ENCODE measurements at regions not wholly inside any gene's neighbourhood (a gene's known extent, or its start where the extent isn't known, plus 50 kb on each side); places are given as distances from the start of the nearest gene placed in this dataset.

DNA sequence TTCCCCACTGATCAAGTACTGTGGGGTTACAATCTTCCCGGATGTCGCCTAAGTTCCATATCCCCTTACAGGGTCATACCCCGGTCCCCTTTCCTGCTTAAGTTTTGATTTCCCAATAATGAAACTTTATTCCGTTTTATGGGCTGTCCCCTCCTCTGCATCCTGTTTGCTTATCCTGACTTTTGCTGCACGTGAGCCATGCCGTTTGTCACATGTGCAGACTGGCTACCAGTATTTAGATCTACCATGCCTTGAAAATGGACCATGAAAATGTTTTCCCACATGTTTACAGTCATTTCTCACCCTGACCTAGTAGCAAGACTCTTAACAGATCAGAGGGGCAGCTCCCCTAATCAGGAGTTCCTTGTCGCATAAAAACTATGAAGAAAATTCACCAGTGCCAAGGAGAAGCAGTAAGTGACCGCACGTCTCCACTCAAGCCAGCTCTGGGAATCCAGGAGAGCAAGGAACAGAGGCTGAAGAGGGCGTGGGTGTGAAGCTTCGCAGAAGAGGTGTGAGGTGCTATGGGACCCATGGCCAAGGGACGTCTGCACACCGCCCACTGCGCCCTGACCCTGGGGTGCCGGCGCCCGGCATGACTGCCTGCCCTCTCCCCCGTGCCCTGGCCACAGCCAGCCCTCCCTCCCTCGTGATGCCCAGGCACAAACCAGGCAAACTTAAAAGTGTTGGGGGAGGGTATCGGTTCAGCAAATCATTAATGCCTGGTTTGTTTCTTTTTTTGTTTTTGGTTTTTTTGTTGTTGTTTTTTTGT lies 440.8 kb upstream of the SALL3 start:
- DNase-seq, result no peak
- ATAC-seq, result no peak

DNA sequence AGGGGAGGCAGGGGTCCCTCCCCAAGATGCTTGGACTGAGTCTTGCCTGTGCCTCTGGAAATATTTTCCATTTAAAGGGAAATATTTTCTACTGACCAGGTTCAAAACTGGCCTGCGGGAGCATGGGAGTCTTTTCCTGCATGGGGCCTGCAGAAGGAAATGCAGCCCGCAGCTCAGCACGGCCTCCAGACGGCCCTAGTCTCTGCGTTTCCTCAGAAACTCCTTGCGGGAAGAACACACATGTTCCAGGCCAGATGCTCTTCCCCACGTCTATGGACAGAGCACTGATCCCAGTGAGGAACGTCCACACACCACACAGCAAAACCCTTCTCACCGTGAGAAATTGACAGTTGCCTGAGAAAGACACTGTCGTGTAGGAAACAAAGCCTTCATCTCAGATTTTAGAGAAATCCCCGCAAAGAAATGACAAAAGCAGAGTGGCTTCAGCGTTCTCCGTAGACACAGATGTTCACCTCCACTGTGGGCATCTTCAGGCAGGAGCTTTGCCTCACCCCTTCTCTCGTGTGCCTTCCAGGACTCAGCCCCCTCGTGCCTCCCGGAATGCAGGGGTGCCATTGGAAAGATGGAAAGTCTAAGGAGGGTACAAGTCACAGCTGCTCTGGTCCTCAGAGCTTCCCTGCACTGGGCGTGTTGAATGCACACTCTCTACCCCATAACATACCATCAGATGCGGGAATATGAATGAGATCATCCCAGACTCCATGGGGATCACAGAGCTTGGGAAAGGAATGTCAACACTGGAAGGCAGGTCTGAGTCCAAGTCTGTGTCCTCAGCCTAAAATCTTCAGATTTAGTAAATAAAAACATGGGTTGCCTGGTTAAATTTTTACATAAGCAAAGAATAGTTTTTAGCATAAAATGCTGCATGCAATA lies 438.7 kb upstream of the SALL3 start:
- DNase-seq, result no peak
- ATAC-seq, result no peak

DNA sequence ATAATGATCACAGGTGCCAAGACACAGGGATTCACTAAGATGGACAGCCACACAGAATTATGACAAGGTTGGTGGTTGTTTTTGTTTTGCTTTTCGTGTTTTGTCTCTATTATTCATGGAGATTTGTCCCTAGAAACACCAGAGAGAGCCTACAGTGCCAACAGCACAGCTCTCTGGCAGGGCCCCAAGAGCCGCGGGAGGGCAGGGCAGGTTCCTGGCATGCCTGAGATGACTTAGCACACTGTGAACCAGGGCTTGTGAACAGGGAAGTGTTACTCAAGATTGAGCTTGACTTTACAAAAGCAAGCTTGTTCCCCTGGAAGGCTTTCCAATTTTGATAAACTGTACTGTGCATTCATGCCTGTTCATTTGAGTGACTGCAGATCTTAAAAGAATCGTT lies 437.4 kb upstream of the SALL3 start:
- no peak for ATAC-seq
- DNase-seq, result no peak

DNA sequence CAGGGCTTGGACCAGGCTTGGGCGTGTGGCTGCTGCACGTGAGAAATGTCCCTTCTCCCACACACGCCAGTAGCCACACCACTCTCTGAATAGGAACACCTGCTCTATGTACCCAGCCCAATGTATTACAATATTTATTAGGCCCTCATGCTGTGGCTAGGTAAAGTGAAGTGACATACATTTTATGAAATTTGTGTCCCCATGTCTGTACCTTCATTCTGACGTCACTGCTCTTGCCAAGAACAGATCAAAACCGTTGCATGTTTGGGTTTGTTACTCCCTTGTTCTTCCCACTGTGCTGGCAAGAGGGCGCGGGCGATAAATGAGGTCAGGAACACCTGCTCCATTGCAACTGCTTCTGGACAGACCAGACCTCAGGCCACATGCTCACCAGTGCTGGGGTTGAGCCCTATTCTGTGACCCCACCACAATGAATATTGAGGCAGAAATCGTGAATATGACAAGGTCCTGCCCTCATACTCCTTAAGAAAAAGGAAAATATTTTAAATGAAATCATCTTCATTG lies 436.4 kb upstream of the SALL3 start:
- no peak for DNase-seq
- ATAC-seq, result no peak

DNA sequence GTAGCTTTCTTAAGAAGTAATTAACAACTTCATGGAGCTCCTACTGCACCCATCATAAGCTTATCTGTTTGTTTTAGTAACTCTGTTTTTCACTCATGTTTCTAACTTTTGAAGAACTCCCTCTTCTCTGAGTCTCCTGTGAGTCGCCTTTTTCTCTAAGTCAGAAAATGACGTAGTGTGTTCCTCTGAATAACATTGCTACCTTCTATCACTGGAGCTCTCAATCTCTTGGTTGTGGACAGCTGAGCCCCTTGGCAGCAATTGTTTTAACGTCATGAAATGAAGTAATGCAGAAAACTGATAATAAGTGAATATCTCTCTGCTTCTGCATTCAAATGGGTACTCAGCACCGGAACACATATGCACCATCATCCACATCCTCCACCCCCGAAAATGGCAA lies 433.3 kb upstream of the SALL3 start:
- no peak for DNase-seq
- ATAC-seq, result no peak

DNA sequence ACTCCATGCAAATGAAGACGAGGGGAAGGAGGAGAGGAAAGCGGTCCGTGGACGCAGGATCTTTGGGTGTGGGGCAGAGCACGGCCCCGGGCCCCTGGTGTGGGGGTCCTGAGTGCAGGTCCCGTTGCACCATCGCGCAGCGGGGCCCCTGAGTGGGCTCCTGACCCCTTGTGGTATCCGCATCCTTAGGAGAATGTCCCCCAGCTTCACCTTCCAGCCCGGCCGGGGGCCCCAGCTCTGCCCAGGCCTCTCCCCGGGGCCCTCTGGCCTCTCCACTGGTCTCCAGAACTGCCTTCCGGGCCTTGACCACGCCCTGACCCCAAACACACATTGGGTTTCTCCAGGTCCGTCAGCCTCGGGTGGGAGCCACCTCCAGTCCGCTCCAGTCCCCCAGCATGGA lies 431.8 kb upstream of the SALL3 start:
- no peak for ATAC-seq
- no peak for DNase-seq

DNA sequence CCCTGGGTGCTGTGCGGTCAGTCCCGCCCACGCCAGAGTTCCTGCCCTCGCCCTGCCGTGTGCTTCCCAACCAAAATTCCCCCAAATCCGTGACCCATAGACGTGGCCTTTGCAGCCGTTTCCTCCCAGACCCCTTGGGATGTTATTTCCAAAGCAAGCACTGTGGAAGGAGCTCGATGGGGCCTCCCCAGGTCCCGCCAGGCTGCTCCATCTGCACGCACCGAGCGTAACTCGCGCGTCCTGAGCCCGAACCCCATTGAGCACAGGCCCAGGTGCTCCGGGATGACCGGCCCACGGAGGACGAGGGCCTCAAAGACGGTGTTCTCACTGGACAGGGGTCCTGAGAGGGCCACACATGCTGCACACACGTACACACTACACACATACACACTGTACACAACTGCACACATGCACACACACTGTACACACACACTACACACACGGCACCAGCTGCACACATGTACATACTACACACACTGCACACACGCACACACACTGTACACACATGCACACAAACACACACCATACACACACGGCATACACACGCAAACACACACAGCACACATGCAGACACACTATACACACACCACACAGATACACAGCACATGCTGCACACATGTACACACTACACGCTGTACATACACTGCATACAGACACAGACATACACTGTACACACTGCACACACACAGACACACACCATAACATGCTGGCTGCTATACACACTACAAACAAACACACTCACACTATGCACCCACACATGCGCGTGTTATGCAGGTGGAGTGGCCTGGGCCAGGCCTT lies 431.2 kb upstream of the SALL3 start:
- DNase-seq, result no peak
- no peak for ATAC-seq

DNA sequence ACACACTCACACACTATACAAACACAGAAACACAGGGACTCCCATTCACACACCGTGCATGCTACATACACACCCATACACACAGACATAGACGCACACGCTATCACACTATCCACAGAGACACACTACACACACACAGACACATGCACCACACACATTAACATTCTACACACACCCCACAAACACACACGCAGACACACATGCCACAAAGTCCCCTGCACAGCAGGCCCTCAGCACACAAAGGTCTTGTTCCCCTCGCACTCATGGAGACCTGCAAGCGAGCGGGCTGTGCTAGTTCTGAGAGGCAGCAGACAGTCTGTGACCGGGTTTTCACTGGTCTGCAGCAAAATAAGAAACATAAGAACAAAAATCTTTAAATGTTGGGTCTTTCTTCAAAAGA lies 429.6 kb upstream of the SALL3 start:
- DNase-seq, result no peak
- ATAC-seq, result no peak

DNA sequence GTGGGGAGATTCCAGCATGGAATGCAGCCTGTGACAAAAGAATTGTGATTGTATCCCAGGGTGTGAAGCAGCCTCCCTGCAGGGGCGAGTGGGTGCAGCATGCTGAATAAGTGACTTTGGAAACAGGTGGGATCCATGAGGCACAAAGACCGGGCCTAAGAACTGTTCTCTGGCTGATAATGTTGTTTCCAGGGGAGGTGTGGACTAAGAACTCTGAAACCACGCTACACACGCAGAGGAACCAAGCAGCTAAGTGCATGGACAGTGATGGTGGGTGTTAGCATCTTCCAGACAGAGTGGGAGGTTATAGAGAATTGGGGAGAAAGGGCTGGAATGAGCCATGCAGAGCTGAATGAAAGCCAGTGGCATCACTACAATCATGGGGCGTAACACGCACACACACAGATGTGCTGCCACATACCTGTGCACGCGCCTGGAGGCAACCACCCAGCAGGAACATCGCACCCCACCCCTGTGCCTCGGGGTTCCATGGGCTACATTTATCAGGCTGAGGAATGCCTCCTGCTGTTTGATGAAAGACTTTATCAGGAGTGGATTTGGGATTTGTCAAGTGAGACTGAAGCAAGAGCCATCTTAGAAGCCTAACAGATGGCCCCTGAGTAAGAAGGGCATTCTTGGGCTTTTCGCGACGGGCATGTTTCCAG lies 424.5 kb upstream of the SALL3 start:
- DNase-seq (no peak), ATAC-seq (no peak)

DNA sequence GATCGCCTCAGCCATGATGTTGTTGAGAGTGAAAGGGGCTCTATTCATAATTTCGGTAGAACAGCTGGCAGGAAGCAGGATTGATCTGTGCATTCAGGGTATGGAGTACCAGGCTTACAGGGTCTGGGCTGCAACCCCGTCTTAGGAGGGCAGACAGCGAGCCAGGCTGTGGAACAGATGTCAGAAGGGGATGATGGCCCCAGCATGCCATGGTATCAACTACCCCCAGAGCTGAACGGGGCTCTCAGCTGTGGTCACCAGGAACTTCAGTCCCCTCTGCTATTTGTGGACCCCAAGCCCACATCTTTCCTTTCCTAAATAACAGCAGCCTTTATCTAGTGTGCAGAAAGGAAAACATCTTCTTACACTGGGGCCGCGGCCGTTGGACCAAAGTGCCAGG lies 422.2 kb upstream of the SALL3 start:
- no peak for DNase-seq
- no peak for ATAC-seq

DNA sequence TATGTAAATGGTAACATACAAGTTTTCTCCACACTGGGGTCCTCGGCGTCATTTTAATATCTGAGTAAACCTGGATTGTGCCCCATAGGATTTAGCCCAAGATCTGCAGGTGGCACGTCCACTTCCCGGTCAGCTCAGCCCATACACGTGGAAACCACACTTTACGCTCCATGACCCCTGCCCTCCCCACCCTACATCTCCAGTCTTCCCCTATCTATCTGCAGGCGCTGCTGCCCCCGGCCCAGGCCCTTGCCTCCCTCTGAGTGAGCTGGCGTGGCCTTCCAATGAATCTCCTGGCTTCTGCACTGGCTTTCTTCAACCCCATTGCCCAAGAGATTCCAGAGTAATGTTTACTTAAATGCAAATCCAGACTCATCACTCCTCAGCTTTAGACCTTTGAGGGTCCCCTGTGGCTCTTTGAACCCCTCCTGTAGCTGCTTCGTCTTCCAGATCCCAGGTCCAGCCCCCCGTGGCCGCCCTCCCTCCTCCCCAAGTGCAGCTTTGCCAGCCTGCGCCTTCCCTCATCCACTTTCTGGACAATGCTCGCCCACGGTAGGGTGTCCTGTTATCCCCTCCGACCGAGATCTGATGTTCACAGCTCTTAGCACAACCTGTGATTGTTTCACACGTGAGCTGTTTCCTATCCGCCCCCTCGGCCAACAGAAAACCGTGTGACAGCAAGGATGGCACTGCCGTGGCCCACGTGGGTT lies 421.4 kb upstream of the SALL3 start:
- ATAC-seq, result no peak
- no peak for DNase-seq

DNA sequence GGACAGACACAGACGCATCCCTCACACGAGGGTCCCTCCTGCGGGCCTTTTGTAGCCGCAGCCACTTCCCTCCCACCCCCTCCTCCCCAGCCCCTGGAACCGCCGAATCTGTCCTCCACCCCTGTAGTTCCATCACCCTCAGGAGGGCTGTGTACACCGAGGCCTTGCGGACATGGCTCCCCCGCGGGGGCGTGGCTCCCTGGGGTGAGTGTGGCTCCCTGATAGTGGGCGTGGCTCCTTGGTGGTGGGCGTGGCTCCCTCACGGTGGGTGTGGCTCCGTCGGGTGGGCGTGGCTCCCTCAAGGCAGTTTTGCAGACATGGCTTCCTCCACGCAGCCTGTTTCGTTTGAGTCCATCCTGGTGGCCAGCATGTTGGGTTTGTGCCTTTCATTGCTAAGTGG lies 420.7 kb upstream of the SALL3 start:
- DNase-seq (no peak), ATAC-seq (no peak)

DNA sequence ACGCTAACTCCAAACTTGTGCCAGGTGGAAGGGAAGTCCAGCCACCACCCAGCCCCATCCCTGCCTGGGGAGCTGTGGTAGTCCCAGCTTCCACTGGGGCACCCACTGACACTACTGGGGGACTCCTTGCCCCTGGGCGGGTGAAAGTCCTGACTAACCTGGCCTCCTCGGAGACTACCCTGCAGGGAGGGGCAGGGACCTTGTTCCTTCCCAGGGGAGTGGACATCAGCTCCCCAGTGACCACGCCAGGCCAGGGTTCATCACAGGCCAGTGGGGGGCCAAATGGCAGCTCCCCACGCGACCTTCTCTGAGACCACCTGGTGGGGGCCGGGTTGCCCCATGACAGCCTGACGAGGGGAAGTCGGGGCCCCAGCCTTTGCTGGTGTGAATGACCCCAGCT lies 420.0 kb upstream of the SALL3 start:
- DNase-seq, result no peak

DNA sequence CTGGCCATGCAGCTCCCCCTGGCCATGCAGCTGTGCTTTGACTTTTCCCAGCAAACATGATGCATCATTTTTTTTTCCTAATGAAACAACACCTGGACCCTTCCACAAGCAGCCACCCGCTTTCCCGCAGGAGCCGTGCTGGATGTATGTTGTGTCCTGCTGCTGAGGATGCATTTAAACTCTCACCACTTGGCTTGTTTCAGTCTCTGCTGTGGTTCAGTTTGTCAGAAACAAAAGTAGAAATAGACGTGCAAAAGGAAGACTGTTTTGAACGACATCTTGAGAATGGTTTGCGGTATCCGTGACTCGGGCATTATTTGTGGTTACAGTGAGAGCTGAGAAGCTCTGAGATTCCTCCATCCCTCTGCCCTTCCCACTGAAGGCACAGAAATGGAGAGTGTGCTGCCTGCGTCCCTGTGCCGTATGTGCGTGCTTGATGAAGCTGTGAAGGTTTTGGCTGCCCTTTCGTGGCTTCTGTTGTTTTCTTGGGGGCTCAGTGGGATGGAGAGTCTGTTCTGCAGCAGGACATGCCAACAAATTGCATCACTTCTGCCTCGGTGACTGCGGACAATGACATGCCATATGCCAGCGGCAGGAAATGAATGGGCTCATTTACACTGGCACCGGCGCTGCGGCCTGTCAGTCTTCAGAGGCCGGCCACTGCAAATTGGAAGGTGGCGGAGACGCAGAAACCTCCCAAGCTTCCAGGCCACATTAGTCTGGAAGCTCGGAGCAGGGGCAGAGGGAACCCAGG lies 417.7 kb upstream of the SALL3 start:
- no peak for DNase-seq
- no peak for ATAC-seq

More for the DNA sequence above, 420.0 kb upstream of the SALL3 start:
- no peak for ATAC-seq

DNA sequence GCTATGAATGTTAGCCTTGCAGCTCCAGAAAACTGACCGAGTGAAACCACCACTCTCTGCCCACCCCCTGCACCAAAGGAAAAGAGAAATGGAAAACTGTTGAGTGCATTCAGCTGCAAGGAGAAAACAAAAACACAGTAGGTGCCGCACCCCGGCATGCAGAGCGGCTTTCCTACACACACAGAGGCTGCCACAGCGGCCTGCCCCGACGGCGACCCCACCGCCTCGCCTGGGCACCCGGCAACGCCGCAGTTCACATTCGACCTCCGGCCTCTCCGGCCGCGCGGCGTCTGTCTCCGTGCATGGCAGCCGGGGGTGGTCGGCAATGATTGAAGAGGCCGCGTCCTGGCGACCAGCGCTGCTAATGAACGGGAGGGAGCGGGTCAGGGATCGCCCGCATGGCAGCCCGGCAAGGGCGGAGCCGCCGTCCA lies 417.1 kb upstream of the SALL3 start:
- no peak for DNase-seq
- no peak for ATAC-seq

DNA sequence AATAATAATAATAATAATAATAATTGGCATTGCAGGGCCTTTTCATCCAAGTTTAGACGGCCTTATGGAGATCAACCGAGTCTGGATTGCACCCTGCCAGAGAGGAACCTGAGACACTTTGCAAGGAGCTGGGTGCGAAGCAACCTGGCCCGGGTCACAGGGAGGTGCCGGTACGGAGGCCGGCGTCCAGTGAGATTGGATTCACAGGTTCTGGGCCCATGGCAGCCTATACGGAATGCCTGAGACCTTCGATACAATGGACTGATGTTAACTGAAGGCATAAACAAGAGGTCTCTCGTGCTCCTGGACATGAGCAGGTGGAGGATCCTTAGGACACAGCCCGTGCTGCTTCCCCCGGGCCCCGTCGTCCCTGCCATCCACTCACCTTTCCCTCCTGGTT lies 416.5 kb upstream of the SALL3 start:
- no peak for DNase-seq

DNA sequence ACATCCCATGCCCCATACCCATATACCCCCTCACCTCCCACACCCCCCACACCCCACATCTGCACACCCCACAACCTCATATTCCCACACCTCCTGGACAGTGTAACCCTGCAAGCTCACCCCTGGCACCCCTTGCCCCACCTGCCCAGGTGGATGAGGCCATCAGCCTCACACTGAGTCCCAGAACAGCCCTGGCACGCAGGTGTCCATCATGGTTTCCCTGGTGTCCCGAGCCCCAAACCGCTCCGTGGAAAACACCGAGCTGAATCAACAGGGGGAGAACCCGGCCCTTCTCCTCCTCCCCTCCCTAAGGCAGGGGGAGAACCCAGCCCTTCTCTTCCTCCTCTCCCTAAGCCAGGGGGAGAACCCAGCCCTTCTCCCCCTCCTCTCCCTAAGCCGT lies 415.6 kb upstream of the SALL3 start:
- DNase-seq (no peak), ATAC-seq (no peak)

More for the DNA sequence above, 416.5 kb upstream of the SALL3 start:
- no peak for ATAC-seq

DNA sequence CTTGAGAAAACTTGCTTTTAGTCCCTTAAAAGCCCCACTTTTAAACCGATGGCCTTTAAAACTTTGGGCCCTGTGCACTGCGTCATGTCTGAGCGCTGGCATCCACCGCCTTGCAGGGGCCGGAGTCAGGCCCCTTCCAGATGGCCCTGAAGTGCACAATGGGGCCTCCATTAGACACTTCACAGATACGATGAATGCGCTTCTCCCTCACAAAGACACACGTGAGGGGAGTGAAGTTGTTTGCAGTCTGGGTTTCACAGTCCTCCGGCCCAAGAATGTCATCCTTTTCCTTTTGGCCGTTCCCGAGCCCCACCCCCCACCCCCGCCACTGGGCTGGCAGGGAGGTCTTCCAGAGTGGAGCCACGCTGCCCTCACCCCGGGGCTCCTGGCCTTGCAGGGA lies 415.1 kb upstream of the SALL3 start:
- no peak for ATAC-seq

DNA sequence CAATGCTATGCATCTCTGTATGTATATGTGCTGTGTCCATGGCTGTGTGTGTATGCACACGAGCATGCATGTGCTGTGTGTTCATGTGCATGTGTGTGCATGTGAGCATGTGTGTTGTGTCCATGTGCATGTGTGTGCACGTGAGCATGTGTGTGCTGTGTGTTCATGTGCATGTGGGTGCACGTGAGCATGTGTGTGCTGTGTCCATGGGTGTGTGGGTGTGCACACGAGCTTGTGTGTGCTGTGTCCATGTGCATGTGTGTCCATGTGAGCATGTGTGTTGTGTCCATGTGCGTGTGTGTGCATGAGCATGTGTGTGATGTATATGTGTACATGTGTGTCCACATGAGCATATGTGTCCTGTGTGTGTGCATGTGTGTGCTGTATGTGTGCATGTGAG lies 414.4 kb upstream of the SALL3 start:
- DNase-seq, result no peak
- peak; percentile 9 for ATAC-seq

More for the DNA sequence above, 415.1 kb upstream of the SALL3 start:
- DNase-seq, result no peak

DNA sequence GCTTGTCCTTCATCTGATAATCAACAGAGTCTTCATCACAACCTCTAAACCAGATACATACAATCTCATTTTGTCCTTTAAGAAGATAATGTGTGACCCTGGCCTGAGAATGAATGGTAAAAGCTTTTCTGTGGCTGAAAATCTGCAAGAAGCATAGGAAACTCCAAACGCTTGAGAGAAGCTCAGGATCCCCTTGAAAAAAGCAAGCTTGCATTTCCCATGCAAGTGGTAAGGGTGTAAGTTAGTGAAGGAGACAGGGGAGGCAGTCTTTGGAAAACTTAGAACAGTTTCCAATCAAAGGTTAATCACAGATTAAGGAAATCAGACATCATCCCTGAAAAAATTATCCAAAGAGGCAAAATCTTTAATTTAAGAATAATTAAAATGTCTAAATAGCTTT lies 413.6 kb upstream of the SALL3 start:
- DNase-seq (no peak), ATAC-seq (no peak)
